SK-N-SH treated with all-trans-retinoic acid at 6 μM for 48 hours (cell line): ENCODE measurements at regions not wholly inside any gene's neighbourhood (a gene's known extent, or its start where the extent isn't known, plus 50 kb on each side); places are given as distances from the start of the nearest gene placed in this dataset.

Experiments
- GLIS3 ChIP-seq: fragments of 250-450 bp; sonication (Bioruptor Pico); IDR thresholded peaks from 2 replicates; pipeline ENCODE4 v1.5.0; 2020; ENCODE audit warnings: mild to moderate bottlenecking, moderate library complexity
- OSR1 ChIP-seq: fragments of 250-450 bp; sonication (Bioruptor Pico); IDR thresholded peaks from 2 replicates; pipeline ENCODE4 v1.8.0; 2022; ENCODE audit warnings: moderate library complexity, mild to moderate bottlenecking, inconsistent platforms
- PATZ1 ChIP-seq: fragments of 250-450 bp; sonication (Bioruptor Pico); IDR thresholded peaks from 2 replicates; pipeline ENCODE4 v1.8.0; 2020; ENCODE audit warnings: mild to moderate bottlenecking, moderate library complexity, borderline replicate concordance
- POU6F1 ChIP-seq: fragments of 250-450 bp; sonication (Bioruptor Pico); IDR thresholded peaks from 2 replicates; pipeline ENCODE4 v1.8.0; 2021; ENCODE audit warnings: low read depth, mild to moderate bottlenecking, moderate library complexity, borderline replicate concordance
- RARB ChIP-seq: fragments of 250-450 bp; sonication (Bioruptor Pico); IDR thresholded peaks from 2 replicates; pipeline ENCODE4 v1.8.0; 2021; ENCODE audit warnings: mild to moderate bottlenecking, moderate library complexity
- ZFP3 ChIP-seq: fragments of 250-450 bp; sonication (Bioruptor Pico); IDR thresholded peaks from 2 replicates; pipeline ENCODE4 v1.5.0; 2020; ENCODE audit warnings: mild to moderate bottlenecking, moderate library complexity
- ZFP30 ChIP-seq: fragments of 450-650 bp; formaldehyde crosslinking; IDR thresholded peaks from 2 replicates; pipeline ENCODE4 v1.5.0; 2022; ENCODE audit warnings: mild to moderate bottlenecking, moderate library complexity
- ZNF70 ChIP-seq: fragments of 450-650 bp; formaldehyde crosslinking; IDR thresholded peaks from 2 replicates; pipeline ENCODE4 v1.5.0; 2020; ENCODE audit warnings: mild to moderate bottlenecking, moderate library complexity
- TF ChIP-seq, protein P1 (sequence below): fragments of 250-450 bp; sonication (Bioruptor Pico); IDR thresholded peaks from 2 replicates; pipeline ENCODE4 v1.5.1; 2020; ENCODE audit warnings: low read depth, mild to moderate bottlenecking, moderate library complexity

DNA sequence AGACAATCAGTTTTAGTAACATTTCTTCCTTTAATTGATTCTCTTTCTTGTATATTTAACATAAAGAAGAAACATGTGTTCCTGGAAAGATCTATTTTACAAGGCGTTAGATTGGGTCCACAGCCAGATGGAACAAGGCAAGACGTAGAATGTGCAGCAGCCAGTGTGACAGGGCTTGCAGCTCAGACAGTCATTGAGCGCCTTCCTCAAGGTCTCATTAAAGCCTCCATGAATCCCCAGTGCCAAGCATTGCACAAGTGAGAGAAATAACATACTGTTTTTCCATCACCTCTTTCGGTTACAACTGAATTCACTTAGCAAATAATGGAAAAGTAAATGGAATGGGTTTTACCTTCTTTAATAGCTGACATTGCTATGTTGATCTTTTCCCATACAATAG is 292.5 kb downstream of the USP46 start:
- TF ChIP-seq GLIS3 (CRISPR knock-in tag) (no peak), RARB (no peak), OSR1 (CRISPR knock-in tag) (no peak), ZFP3 (CRISPR knock-in tag) (no peak), POU6F1 (CRISPR knock-in tag) (no peak), ZFP30 (CRISPR knock-in tag) (no peak), PATZ1 (no peak), ZNF70 (CRISPR knock-in tag) (no peak)
- TF ChIP-seq, protein P1, sequence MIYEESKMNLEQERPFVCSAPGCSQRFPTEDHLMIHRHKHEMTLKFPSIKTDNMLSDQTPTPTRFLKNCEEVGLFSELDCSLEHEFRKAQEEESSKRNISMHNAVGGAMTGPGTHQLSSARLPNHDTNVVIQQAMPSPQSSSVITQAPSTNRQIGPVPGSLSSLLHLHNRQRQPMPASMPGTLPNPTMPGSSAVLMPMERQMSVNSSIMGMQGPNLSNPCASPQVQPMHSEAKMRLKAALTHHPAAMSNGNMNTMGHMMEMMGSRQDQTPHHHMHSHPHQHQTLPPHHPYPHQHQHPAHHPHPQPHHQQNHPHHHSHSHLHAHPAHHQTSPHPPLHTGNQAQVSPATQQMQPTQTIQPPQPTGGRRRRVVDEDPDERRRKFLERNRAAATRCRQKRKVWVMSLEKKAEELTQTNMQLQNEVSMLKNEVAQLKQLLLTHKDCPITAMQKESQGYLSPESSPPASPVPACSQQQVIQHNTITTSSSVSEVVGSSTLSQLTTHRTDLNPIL (CRISPR knock-in tag): no peak
